ENCODE measurements at regions not wholly inside any gene's neighbourhood (a gene's known extent, or its start where the extent isn't known, plus 50 kb on each side); places are given as distances from the start of the nearest gene placed in this dataset.
"Not testable (repeated sequence)": the region's sequence is repeated elsewhere in the genome, so short reads cannot be mapped to it uniquely, and the experiment has no call there.

- not testable (repeated sequence) for TF ChIP-seq CTCF (IDR thresholded peaks at IDR 0.05 in 2 of 3, conservative IDR thresholded peaks at IDR 0.05 in 1 of 3; ENCODE audit: insufficient read depth in 2 of 3, low read depth in 1 of 3, low read length in 3 of 3); ZNF668 (CRISPR knock-in tag; IDR thresholded peaks at IDR 0.05); TAF7 (tag; IDR thresholded peaks at IDR 0.05); PHTF2 (CRISPR knock-in tag; IDR thresholded peaks at IDR 0.05); NCOA1 (IDR thresholded peaks at IDR 0.05; ENCODE audit: low read depth); POLR2AphosphoS2 (IDR thresholded peaks at IDR 0.05; ENCODE audit: low read length); HMGN3 (IDR thresholded peaks at IDR 0.05; ENCODE audit: borderline replicate concordance, extremely low read depth, insufficient read length, low read depth, low read length); CREB5 (CRISPR knock-in tag; IDR thresholded peaks at IDR 0.05); SIN3A (IDR thresholded peaks at IDR 0.05; ENCODE audit: borderline replicate concordance in 2 of 2, control insufficient read depth in 1 of 2, low read depth in 2 of 2, low read length in 2 of 2); TBP (optimal IDR thresholded peaks at IDR 0.05; ENCODE audit: low read depth, low read length); CEBPG (CRISPR knock-in tag; IDR thresholded peaks at IDR 0.05); CEBPG (tag; conservative IDR thresholded peaks at IDR 0.05 in 1 of 2, IDR thresholded peaks at IDR 0.05 in 1 of 2); NFIC (IDR thresholded peaks at IDR 0.05); IRF1 (CRISPR knock-in tag; IDR thresholded peaks at IDR 0.05; ENCODE audit: borderline replicate concordance)
Observed at GRCh38 chr1:120649730-120650129, 74.0 kb upstream of the NBPF26 start.

All from K562 (cell line).